Left lung (tissue), 4 donors: ENCODE measurements at regions not wholly inside any gene's neighbourhood (a gene's known extent, or its start where the extent isn't known, plus 50 kb on each side); places are given as distances from the start of the nearest gene placed in this dataset.

Experiments
- ATAC-seq: fragments of 200-7000 bp; cut with Tn5 transposase; one replicate; pipeline ENCODE4 v1.9.1; 2020; ENCODE audit warnings: moderate library complexity
- DNase-seq, 4 donors: peaks; one replicate each; pipeline ENCODE4 v3.0.0-alpha.2; 2013 to 2020
- H3K27ac ChIP-seq, 2 donors: fragments of 200-600 bp; sonication (generic) in 1 of 2; one replicate each; pipeline versions ENCODE4 v1.5.0 to v1.8.0; 2020 to 2021
- H3K27me3 ChIP-seq, 2 donors: fragments of 200-600 bp; sonication (generic) in 1 of 2; one replicate each; pipeline versions ENCODE4 v1.5.0 to v1.8.0; 2020 to 2021
- H3K36me3 ChIP-seq, 2 donors: fragments of 200-600 bp; sonication (generic) in 1 of 2; one replicate each; pipeline versions ENCODE4 v1.5.0 to v1.8.0; 2020 to 2021
- H3K4me1 ChIP-seq, 2 donors: fragments of 200-600 bp; one replicate each; pipeline ENCODE4 v1.8.0; 2021
- H3K4me3 ChIP-seq, 2 donors: fragments of 200-600 bp; sonication (generic) in 1 of 2; one replicate each; pipeline versions ENCODE4 v1.5.0 to v1.8.0; 2020 to 2021; ENCODE audit warnings: mild to moderate bottlenecking in 1 of 2
- H3K9me3 ChIP-seq, 2 donors: fragments of 200-600 bp; sonication (generic) in 1 of 2; one replicate each; pipeline versions ENCODE4 v1.5.0 to v1.8.0; 2020 to 2021
- intact Hi-C, 2 donors: fragments of 100-400 bp; cut with DNase I; formaldehyde crosslinking; loops; one replicate each; pipeline versions ENCODE4 v1.11.2 to v1.14.2; 2022
- TF ChIP-seq, protein P1 (sequence below), 2 donors: fragments of 200-600 bp; sonication (generic) in 1 of 2; IDR thresholded peaks; one replicate each; pipeline versions ENCODE4 v1.5.0 to v1.8.0; 2021; ENCODE audit warnings: antibody characterized with exemption in 2 of 2
- donor health status: DM: no; HTN: yes; CAD: no.
- donor health status: DM: no; HTN: no; CAD: no.

DNA sequence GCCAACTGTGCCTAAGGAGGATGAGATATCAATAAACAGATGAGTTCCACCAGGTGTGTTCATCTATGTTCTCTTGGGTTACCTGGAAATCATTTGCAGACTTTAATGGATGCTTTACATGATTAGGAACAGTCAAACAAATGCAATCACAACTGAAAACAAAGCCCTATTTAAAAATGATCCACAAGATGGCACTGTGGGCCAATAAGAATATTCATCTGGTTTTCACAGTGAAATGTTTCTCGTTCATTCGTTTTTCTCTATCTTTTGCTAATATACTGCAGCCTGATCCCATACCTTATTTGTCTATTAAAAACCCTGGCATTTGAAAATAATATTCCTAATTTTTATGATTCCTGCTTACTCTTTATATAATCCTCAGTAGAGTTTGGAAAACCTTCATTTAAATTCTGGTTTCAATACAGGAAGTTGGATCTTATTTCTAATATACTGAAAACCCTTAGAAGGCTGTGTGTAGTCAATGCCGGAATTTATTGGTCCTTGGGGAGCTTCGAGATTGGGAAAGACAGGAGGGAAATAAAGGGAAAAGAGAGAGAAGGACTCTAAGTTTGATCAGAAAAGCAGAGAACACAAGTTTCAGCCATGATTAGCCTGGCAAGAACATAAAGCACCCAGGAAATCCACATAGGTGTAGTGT lies 63.8 kb upstream of the TAPT1 start:
- DNase-seq (peak in 2 of 4 donors; percentile 47 to 48), ATAC-seq (peak; percentile 78)
- Histone ChIP-seq H3K27me3 (peaks cover 0 to 16% of the 10 kb centered on the region in 2 donors), H3K4me1 (no peaks in the 10 kb centered on the region), H3K9me3 (no peaks in the 10 kb centered on the region), H3K36me3 (no peaks in the 10 kb centered on the region), H3K4me3 (no peak overlapping the region), H3K27ac (no peak overlapping the region)
- TF ChIP-seq, protein P1, sequence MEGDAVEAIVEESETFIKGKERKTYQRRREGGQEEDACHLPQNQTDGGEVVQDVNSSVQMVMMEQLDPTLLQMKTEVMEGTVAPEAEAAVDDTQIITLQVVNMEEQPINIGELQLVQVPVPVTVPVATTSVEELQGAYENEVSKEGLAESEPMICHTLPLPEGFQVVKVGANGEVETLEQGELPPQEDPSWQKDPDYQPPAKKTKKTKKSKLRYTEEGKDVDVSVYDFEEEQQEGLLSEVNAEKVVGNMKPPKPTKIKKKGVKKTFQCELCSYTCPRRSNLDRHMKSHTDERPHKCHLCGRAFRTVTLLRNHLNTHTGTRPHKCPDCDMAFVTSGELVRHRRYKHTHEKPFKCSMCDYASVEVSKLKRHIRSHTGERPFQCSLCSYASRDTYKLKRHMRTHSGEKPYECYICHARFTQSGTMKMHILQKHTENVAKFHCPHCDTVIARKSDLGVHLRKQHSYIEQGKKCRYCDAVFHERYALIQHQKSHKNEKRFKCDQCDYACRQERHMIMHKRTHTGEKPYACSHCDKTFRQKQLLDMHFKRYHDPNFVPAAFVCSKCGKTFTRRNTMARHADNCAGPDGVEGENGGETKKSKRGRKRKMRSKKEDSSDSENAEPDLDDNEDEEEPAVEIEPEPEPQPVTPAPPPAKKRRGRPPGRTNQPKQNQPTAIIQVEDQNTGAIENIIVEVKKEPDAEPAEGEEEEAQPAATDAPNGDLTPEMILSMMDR (IDR thresholded peaks at IDR 0.05): peak; percentile 42 to 62
- intact Hi-C loops: loop anchor here in 1 of 2 donors (10.0 kb wide), 2 partner anchors 155 to 1035 kb away; no protein-coding TSS in a partner anchor

GRCh38 chr4:16284050-16284449 lies 57.8 kb upstream of the TAPT1 start:
- DNase-seq (peak in 1 of 4 donors; percentile 10), ATAC-seq (no peak)
- no peak overlapping the region for H3K4me3 ChIP-seq
- no peaks in the 10 kb centered on the region for H3K36me3 ChIP-seq
- TF ChIP-seq, protein P1 (IDR thresholded peaks at IDR 0.05): no peak
- intact Hi-C loops: loop anchor here in 1 of 2 donors (10.0 kb wide), 2 partner anchors 161 to 1041 kb away; no protein-coding TSS in a partner anchor
- H3K4me1 ChIP-seq: no peaks in the 10 kb centered on the region
- H3K9me3 ChIP-seq: peaks cover 0 to 8% of the 10 kb centered on the region in 2 donors
- peaks cover 0 to 11% of the 10 kb centered on the region in 2 donors for H3K27me3 ChIP-seq
- H3K27ac ChIP-seq: no peak overlapping the region

GRCh38 chr4:16278178-16278577 lies 51.9 kb upstream of the TAPT1 start:
- H3K36me3 ChIP-seq: no peaks in the 10 kb centered on the region
- H3K27ac ChIP-seq: no peak overlapping the region
- H3K4me3 ChIP-seq: no peak overlapping the region
- intact Hi-C loops: no loop called here
- ATAC-seq (no peak), DNase-seq (no peak)
- no peaks in the 10 kb centered on the region for H3K4me1 ChIP-seq
- H3K9me3 ChIP-seq: peaks cover 0 to 12% of the 10 kb centered on the region in 2 donors
- TF ChIP-seq, protein P1 (IDR thresholded peaks at IDR 0.05): no peak
- no peaks in the 10 kb centered on the region for H3K27me3 ChIP-seq
